MCF 10A (cell line): ENCODE measurements at regions not wholly inside any gene's neighbourhood (a gene's known extent, or its start where the extent isn't known, plus 50 kb on each side); places are given as distances from the start of the nearest gene placed in this dataset.

Source experiments
- BruUV-seq: library from RNA; stranded (reverse); fragments of 400-500 nt; replicated peaks from 2 replicates; lab custom pipeline; 2021; lab: Mats Ljungman, UMichigan
- CTCF ChIA-PET: fragments of 300-600 bp; sonication (Branson Sonifier 250); formaldehyde crosslinking; extraction: SDS; loops from one replicate; lab custom pipeline; 2021; ENCODE audit warnings: antibody characterized with exemption, inconsistent platforms; lab: Yijun Ruan, JAX
- POLR2A ChIA-PET: fragments of 300-600, 350-650 bp; sonication (Branson Sonifier 250); formaldehyde crosslinking; extraction: SDS; loops from one replicate; lab custom pipeline; 2020; ENCODE audit warnings: antibody characterized with exemption, inconsistent platforms; lab: Yijun Ruan, JAX
- DNase-seq: peaks from one replicate; pipeline ENCODE4 v3.0.0-alpha.2; 2018; ENCODE audit not compliant: unreplicated experiment
- H3K27ac Mint-ChIP-seq: one replicate; pipeline ENCODE4 v1.8.0; 2022; ENCODE audit warnings: mild to moderate bottlenecking, low read depth, mixed read lengths; ENCODE audit not compliant: unreplicated experiment
- H3K27me3 Mint-ChIP-seq: one replicate; pipeline ENCODE4 v1.8.0; 2022; ENCODE audit warnings: mixed read lengths; ENCODE audit not compliant: insufficient read depth, unreplicated experiment
- H3K36me3 Mint-ChIP-seq: one replicate; pipeline ENCODE4 v1.8.0; 2022; ENCODE audit warnings: mild to moderate bottlenecking, moderate library complexity, mixed read lengths; ENCODE audit not compliant: insufficient read depth, unreplicated experiment
- H3K4me1 Mint-ChIP-seq: one replicate; pipeline ENCODE4 v1.8.0; 2022; ENCODE audit warnings: mixed read lengths; ENCODE audit not compliant: insufficient read depth, unreplicated experiment
- H3K4me3 Mint-ChIP-seq: one replicate; pipeline ENCODE4 v1.8.0; 2022; ENCODE audit warnings: mild to moderate bottlenecking, moderate library complexity, mixed read lengths; ENCODE audit not compliant: unreplicated experiment
- H3K9me3 Mint-ChIP-seq: one replicate; pipeline ENCODE4 v1.8.0; 2022; ENCODE audit warnings: mixed read lengths; ENCODE audit not compliant: unreplicated experiment
- CTCF ChIP-seq: fragments of 200-600 bp; IDR thresholded peaks from one replicate; pipeline ENCODE4 v1.8.0; 2022; ENCODE audit warnings: antibody characterized with exemption, mild to moderate bottlenecking; ENCODE audit not compliant: unreplicated experiment
- intact Hi-C: fragments of 100-400 bp; cut with micrococcal nuclease; formaldehyde crosslinking; loops from 2 replicates; pipeline ENCODE4 v1.14.1; 2022

- POLR2A ChIA-PET: no interaction called here
- H3K27me3 Mint-ChIP-seq: no peaks in the 10 kb centered on the region
- no peaks in the 10 kb centered on the region for H3K36me3 Mint-ChIP-seq
- intact Hi-C loops: no loop called here
- DNase-seq: no peak
- H3K4me1 Mint-ChIP-seq: no peaks in the 10 kb centered on the region
- H3K27ac Mint-ChIP-seq: no peak overlapping the region
- no TSS peak for BruUV-seq
- H3K4me3 Mint-ChIP-seq: no peak overlapping the region
- CTCF ChIA-PET: no interaction called here
- TF ChIP-seq CTCF: no peak
- no peaks in the 10 kb centered on the region for H3K9me3 Mint-ChIP-seq
Observed at GRCh38 chr1:95876276-95876675, 642.3 kb downstream of the RWDD3 start.

- DNase-seq: no peak
- CTCF ChIA-PET: interaction anchor here (0.8 kb wide), 1 partner anchor 158 kb away, joined by 3 read pairs; no protein-coding TSS in a partner anchor
- Mint-ChIP-seq H3K4me3 (no peak overlapping the region), H3K27ac (no peak overlapping the region), H3K4me1 (no peaks in the 10 kb centered on the region), H3K36me3 (no peaks in the 10 kb centered on the region), H3K27me3 (no peaks in the 10 kb centered on the region), H3K9me3 (no peaks in the 10 kb centered on the region)
- no peak for TF ChIP-seq CTCF
- POLR2A ChIA-PET: no interaction called here
- intact Hi-C loops: no loop called here
- no TSS peak for BruUV-seq
Observed at GRCh38 chr1:95879498-95880050, 645.6 kb downstream of the RWDD3 start.

- no peaks in the 10 kb centered on the region for H3K36me3 Mint-ChIP-seq
- CTCF ChIA-PET: no interaction called here
- POLR2A ChIA-PET: no interaction called here
Observed at GRCh38 chr1:95888941-95889390, 655.0 kb downstream of the RWDD3 start.

GRCh38 chr1:95889400-95889799, 655.4 kb downstream of the RWDD3 start:
- Mint-ChIP-seq H3K4me3 (no peak overlapping the region), H3K27me3 (no peaks in the 10 kb centered on the region), H3K36me3 (no peaks in the 10 kb centered on the region), H3K4me1 (no peaks in the 10 kb centered on the region), H3K9me3 (no peaks in the 10 kb centered on the region), H3K27ac (no peak overlapping the region)
- intact Hi-C loops: no loop called here
- ChIA-PET POLR2A (no interaction called here), CTCF (no interaction called here)
- no TSS peak for BruUV-seq
- no peak for TF ChIP-seq CTCF
- no peak for DNase-seq

More at GRCh38 chr1:95888941-95889390, 655.0 kb downstream of the RWDD3 start:
- DNase-seq: no peak
- intact Hi-C loops: no loop called here
- Mint-ChIP-seq H3K27me3 (no peaks in the 10 kb centered on the region), H3K9me3 (no peaks in the 10 kb centered on the region), H3K4me3 (no peak overlapping the region), H3K27ac (no peak overlapping the region), H3K4me1 (no peaks in the 10 kb centered on the region)
- TF ChIP-seq CTCF: no peak
- no TSS peak for BruUV-seq
